ENCODE measurements at regions not wholly inside any gene's neighbourhood (a gene's known extent, or its start where the extent isn't known, plus 50 kb on each side); places are given as distances from the start of the nearest gene placed in this dataset.

GRCh38 chr7:25712500-25712899 lies 439.5 kb upstream of the NFE2L3 start:
- Histone ChIP-seq H3K4me3 (no peak overlapping the region), H3K36me3 (ENCODE audit: low read depth) (no peaks in the 10 kb centered on the region), H3K4me1 (ENCODE audit: low read depth) (no peaks in the 10 kb centered on the region), H3K9me3 (no peaks in the 10 kb centered on the region)
- no peak for TF ChIP-seq CTCF (IDR thresholded peaks at IDR 0.05)
- ATAC-seq (no peak), DNase-seq (no peak)
- intact Hi-C loops (cut with DNase I, micrococcal nuclease): no loop called here

GRCh38 chr7:25714013-25714412 lies 438.0 kb upstream of the NFE2L3 start:
- Histone ChIP-seq H3K4me3 (no peak overlapping the region), H3K9me3 (no peaks in the 10 kb centered on the region), H3K4me1 (ENCODE audit: low read depth) (no peaks in the 10 kb centered on the region), H3K36me3 (ENCODE audit: low read depth) (no peaks in the 10 kb centered on the region)
- intact Hi-C loops (cut with DNase I, micrococcal nuclease): no loop called here
- no peak for TF ChIP-seq CTCF (IDR thresholded peaks at IDR 0.05)
- DNase-seq (no peak), ATAC-seq (no peak)

DNA sequence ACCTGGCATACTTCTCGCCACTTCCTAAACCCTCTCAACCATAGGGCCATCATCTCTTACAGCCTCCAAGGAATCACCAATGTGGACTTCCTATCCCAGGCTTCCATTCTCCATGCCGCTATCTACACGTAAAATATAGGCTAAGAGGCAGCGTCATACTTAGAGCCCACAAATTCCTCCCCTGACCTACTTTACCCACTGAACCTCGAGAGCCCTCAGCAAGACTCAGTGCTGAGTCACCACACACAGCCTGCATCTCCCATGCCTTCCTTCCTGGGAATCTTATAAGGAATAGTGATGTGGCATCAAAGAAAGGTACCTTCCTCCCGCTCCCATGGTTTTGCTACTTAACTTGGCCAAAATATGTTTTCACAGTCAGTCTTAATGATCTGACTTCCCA lies 435.6 kb upstream of the NFE2L3 start:
- intact Hi-C loops (cut with DNase I, micrococcal nuclease): no loop called here
- no peaks in the 10 kb centered on the region for H3K9me3 ChIP-seq
- no peaks in the 10 kb centered on the region for H3K36me3 ChIP-seq (ENCODE audit: low read depth)
- DNase-seq (no peak), ATAC-seq (no peak)
- H3K4me1 ChIP-seq (ENCODE audit: low read depth): no peaks in the 10 kb centered on the region
- no peak overlapping the region for H3K4me3 ChIP-seq
- TF ChIP-seq CTCF (IDR thresholded peaks at IDR 0.05): no peak

GRCh38 chr7:25718596-25718995 lies 433.4 kb upstream of the NFE2L3 start:
- H3K4me3 ChIP-seq: no peak overlapping the region
- intact Hi-C loops (cut with DNase I, micrococcal nuclease): no loop called here
- TF ChIP-seq CTCF (IDR thresholded peaks at IDR 0.05): no peak
- ATAC-seq (no peak), DNase-seq (no peak)
- H3K36me3 ChIP-seq (ENCODE audit: low read depth): no peaks in the 10 kb centered on the region
- no peaks in the 10 kb centered on the region for H3K9me3 ChIP-seq
- H3K4me1 ChIP-seq (ENCODE audit: low read depth): no peaks in the 10 kb centered on the region

- no peak for TF ChIP-seq CTCF (IDR thresholded peaks at IDR 0.05)
- H3K36me3 ChIP-seq (ENCODE audit: low read depth): no peaks in the 10 kb centered on the region
These were observed 432.7 kb upstream of the NFE2L3 start for GRCh38 chr7:25719190-25719896.

DNA sequence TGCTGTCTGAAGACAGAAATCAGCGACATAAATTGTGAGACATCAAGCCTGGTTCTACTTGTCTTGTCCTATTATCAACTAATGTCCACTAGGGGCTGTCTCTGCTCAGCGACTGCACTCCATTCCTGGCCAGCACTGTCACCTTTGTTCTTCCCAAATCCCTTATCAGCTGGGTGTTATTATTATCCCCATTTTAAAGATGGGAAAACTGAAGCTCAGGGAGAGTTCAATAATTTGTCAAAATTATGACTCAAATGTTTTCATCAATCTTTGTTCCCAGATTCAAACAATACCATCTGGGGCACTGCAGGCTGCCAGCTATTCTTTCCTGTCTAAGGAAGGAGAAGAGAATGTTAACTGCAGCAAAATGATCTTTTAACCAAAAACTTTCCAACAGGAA lies 431.6 kb upstream of the NFE2L3 start:
- H3K9me3 ChIP-seq: no peaks in the 10 kb centered on the region
- DNase-seq: no peak
- intact Hi-C loops (cut with DNase I, micrococcal nuclease): no loop called here
- no peak for ATAC-seq
- no peaks in the 10 kb centered on the region for H3K4me1 ChIP-seq (ENCODE audit: low read depth)
- no peak for TF ChIP-seq CTCF (IDR thresholded peaks at IDR 0.05)
- no peaks in the 10 kb centered on the region for H3K36me3 ChIP-seq (ENCODE audit: low read depth)
- no peak overlapping the region for H3K4me3 ChIP-seq

More at GRCh38 chr7:25719190-25719896, 432.7 kb upstream of the NFE2L3 start:
- ATAC-seq: no peak
- no peak for DNase-seq
- H3K9me3 ChIP-seq: no peaks in the 10 kb centered on the region
- H3K4me1 ChIP-seq (ENCODE audit: low read depth): no peaks in the 10 kb centered on the region
- intact Hi-C loops (cut with DNase I, micrococcal nuclease): no loop called here
- H3K4me3 ChIP-seq: no peak overlapping the region
